ENCODE measurements at regions not wholly inside any gene's neighbourhood (a gene's known extent, or its start where the extent isn't known, plus 50 kb on each side); places are given as distances from the start of the nearest gene placed in this dataset.

GRCh38 chr13:105365831-105366230, 1169.6 kb downstream of the EFNB2 start:
- no peak for TF ChIP-seq CTCF (IDR thresholded peaks at IDR 0.05)
- TF ChIP-seq POLR2A (IDR thresholded peaks at IDR 0.05): no peak
- TF ChIP-seq POLR2AphosphoS5 (IDR thresholded peaks at IDR 0.05): no peak

Data from breast epithelium (tissue), 3 donors.